HCT116 (cell line): ENCODE measurements at regions not wholly inside any gene's neighbourhood (a gene's known extent, or its start where the extent isn't known, plus 50 kb on each side); places are given as distances from the start of the nearest gene placed in this dataset.

Experiments used
- ATAC-seq: fragments of 200-7000 bp; cut with Tn5 transposase; 2 replicates; pipeline ENCODE4 v1.9.1; 2020; ENCODE audit warnings: mild to moderate bottlenecking, moderate library complexity
- BruUV-seq: library from RNA; stranded (reverse); fragments of 400-500 nt; replicated peaks from 2 replicates; lab custom pipeline; 2021; lab: Mats Ljungman, UMichigan
- CTCF ChIA-PET: fragments of 300-600 bp; sonication (Branson Sonifier 250); formaldehyde crosslinking; loops from one replicate; lab custom pipeline; 2021; ENCODE audit warnings: antibody characterized with exemption; lab: Charles Lee
- POLR2A ChIA-PET: fragments of 300-600, 350-600 bp; sonication (Branson Sonifier 250); formaldehyde crosslinking; loops from one replicate; lab custom pipeline; 2021; ENCODE audit warnings: antibody characterized with exemption; lab: Charles Lee
- RAD21 ChIA-PET, 2 experiments: fragments of 300-600 bp; sonication (Branson Sonifier 250); formaldehyde crosslinking; loops; one replicate each; lab custom pipeline; 2023; ENCODE audit warnings: low total read pairs in 2 of 2; ENCODE audit not compliant: uncharacterized antibody in 2 of 2, unreplicated experiment in 2 of 2, low non-redundant PET in 1 of 2; lab: Charles Lee
- DNase-seq: peaks from one replicate; pipeline ENCODE4 v3.0.0-alpha.2; 2010; ENCODE audit warnings: low read depth, low spot score
- H2AFZ ChIP-seq: fragments of 200-600 bp; shearing (Covaris generic), sonication (generic); 2 replicates; pipeline ENCODE4 v1.6.1; 2017; ENCODE audit warnings: low read depth, mixed run types, mixed read lengths, antibody characterized with exemption, low read length; ENCODE audit not compliant: poor library complexity, severe bottlenecking
- H3K27ac ChIP-seq: 2 replicates; pipeline ENCODE4 v1.5.1; 2012; ENCODE audit warnings: low read depth, low read length
- H3K27me3 ChIP-seq: fragments of 200-600 bp; sonication (generic); 2 replicates; pipeline ENCODE4 v1.6.1; 2016; ENCODE audit warnings: mixed run types, low read length, mixed read lengths; ENCODE audit not compliant: insufficient read depth
- H3K36me3 ChIP-seq, 2 experiments: fragments of 200-500 bp in 1 of 2; fragments of 200-600 bp in 1 of 2; sonication (Bioruptor generic) in 1 of 2; sonication (generic) in 1 of 2; 2 replicates each; pipeline versions ENCODE4 v1.5.1 to v1.6.1; 2014 to 2016; ENCODE audit warnings: low read length in 2 of 2, inconsistent platforms in 1 of 2, mixed read lengths in 1 of 2, mixed run types in 1 of 2; ENCODE audit not compliant: insufficient read depth in 2 of 2, control insufficient read depth in 1 of 2
- H3K4me1 ChIP-seq, 2 experiments: fragments of 200-600 bp in 1 of 2; sonication (generic) in 1 of 2; 2 replicates each; pipeline versions ENCODE4 v1.5.1 to v1.6.1; 2012 to 2017; ENCODE audit warnings: low read length in 2 of 2, inconsistent platforms in 1 of 2, mild to moderate bottlenecking in 1 of 2, mixed read lengths in 1 of 2, mixed run types in 1 of 2, moderate library complexity in 1 of 2; ENCODE audit not compliant: insufficient read depth in 2 of 2, control insufficient read depth in 1 of 2
- H3K4me2 ChIP-seq: fragments of 200-600 bp; sonication (generic); 2 replicates; pipeline ENCODE4 v1.6.1; 2017; ENCODE audit warnings: mixed run types, low read length, mixed read lengths
- H3K4me3 ChIP-seq, 2 experiments: fragments of 200-600 bp in 1 of 2; sonication (generic) in 1 of 2; replicated peaks in 1 of 2; 2 replicates each; pipeline ENCODE4 v1.5.1; 2011 to 2016; ENCODE audit warnings: low read length in 2 of 2, control low read depth in 1 of 2, low read depth in 1 of 2, mild to moderate bottlenecking in 1 of 2, mixed read lengths in 1 of 2, mixed run types in 1 of 2
- H3K79me2 ChIP-seq: fragments of 200-600 bp; sonication (generic); 2 replicates; pipeline ENCODE4 v1.6.1; 2017; ENCODE audit warnings: mild to moderate bottlenecking, mixed run types, low read length, moderate library complexity, mixed read lengths; ENCODE audit not compliant: insufficient read depth
- H3K9ac ChIP-seq: fragments of 200-600 bp; sonication (generic); 2 replicates; pipeline ENCODE4 v1.6.1; 2016; ENCODE audit warnings: low read length, mixed read lengths
- H3K9me2 ChIP-seq: fragments of 200-600 bp; sonication (generic), shearing (Covaris generic); 2 replicates; pipeline ENCODE4 v1.6.1; 2017; ENCODE audit warnings: mixed run types, mild to moderate bottlenecking, moderate library complexity; ENCODE audit not compliant: insufficient read depth
- H3K9me3 ChIP-seq, 2 experiments: fragments of 200-500 bp in 1 of 2; fragments of 200-600 bp in 1 of 2; sonication (Bioruptor generic) in 1 of 2; sonication (generic) in 1 of 2; 2 replicates each; pipeline ENCODE4 v1.6.1; 2014 to 2017; ENCODE audit warnings: low read length in 2 of 2, mixed read lengths in 2 of 2, inconsistent platforms in 1 of 2, low read depth in 1 of 2, mild to moderate bottlenecking in 1 of 2, mixed run types in 1 of 2, moderate library complexity in 1 of 2; ENCODE audit not compliant: control insufficient read depth in 1 of 2, insufficient read depth in 1 of 2
- H4K20me1 ChIP-seq: fragments of 200-600 bp; sonication (generic), shearing (Covaris generic); 2 replicates; pipeline ENCODE4 v1.6.1; 2017; ENCODE audit warnings: mixed run types, mild to moderate bottlenecking, moderate library complexity; ENCODE audit not compliant: insufficient read depth
- ATF3 ChIP-seq: IDR thresholded peaks from 2 replicates; pipeline ENCODE4 v1.6.1; 2012
- CBX3 ChIP-seq: IDR thresholded peaks from 2 replicates; pipeline ENCODE4 v1.6.1; 2012; ENCODE audit warnings: low read depth
- CEBPB ChIP-seq: IDR thresholded peaks from 2 replicates; pipeline ENCODE4 v1.6.1; 2012; ENCODE audit warnings: low read depth
- EGR1 ChIP-seq: IDR thresholded peaks from 2 replicates; pipeline ENCODE4 v1.6.1; 2012; ENCODE audit warnings: low read depth
- ELF1 ChIP-seq: IDR thresholded peaks from 2 replicates; pipeline ENCODE4 v1.6.1; 2012; ENCODE audit warnings: low read depth, borderline replicate concordance
- EZH2phosphoT487 ChIP-seq: fragments of 200-600 bp; IDR thresholded peaks from 2 replicates; pipeline ENCODE4 v1.6.1; 2018; ENCODE audit warnings: antibody characterized with exemption, borderline replicate concordance
- FOSL1 ChIP-seq: IDR thresholded peaks from 2 replicates; pipeline ENCODE4 v1.6.1; 2012; ENCODE audit warnings: low read depth
- JUND ChIP-seq: IDR thresholded peaks from 2 replicates; pipeline ENCODE4 v1.6.1; 2012
- POLR2A ChIP-seq: IDR thresholded peaks from 2 replicates; pipeline ENCODE4 v1.7.0; 2011; ENCODE audit warnings: borderline replicate concordance; ENCODE audit not compliant: insufficient read depth, insufficient read length; ENCODE audit errors: extremely low read depth
- RAD21 ChIP-seq: IDR thresholded peaks from 2 replicates; pipeline ENCODE4 v1.6.1; 2012; ENCODE audit warnings: low read depth, mild to moderate bottlenecking
- SIN3A ChIP-seq: IDR thresholded peaks from 2 replicates; pipeline ENCODE4 v1.6.1; 2012; ENCODE audit warnings: low read depth
- SP1 ChIP-seq: IDR thresholded peaks from 2 replicates; pipeline ENCODE4 v1.6.1; 2012; ENCODE audit warnings: low read depth
- SRF ChIP-seq: IDR thresholded peaks from 2 replicates; pipeline ENCODE4 v1.6.1; 2012; ENCODE audit warnings: low read depth
- TCF7L2 ChIP-seq: IDR thresholded peaks from 2 replicates; pipeline ENCODE4 v1.7.0; 2011; ENCODE audit warnings: borderline replicate concordance, inconsistent platforms; ENCODE audit not compliant: insufficient read depth, insufficient read length; ENCODE audit errors: extremely low read depth
- YY1 ChIP-seq: IDR thresholded peaks from 2 replicates; pipeline ENCODE4 v1.6.1; 2011; ENCODE audit warnings: low read length, low read depth, moderate library complexity, mild to moderate bottlenecking; ENCODE audit not compliant: insufficient replicate concordance; ENCODE audit errors: extremely low read depth
- ZBTB33 ChIP-seq: IDR thresholded peaks from 2 replicates; pipeline ENCODE4 v1.6.1; 2011; ENCODE audit warnings: mild to moderate bottlenecking, low read length, moderate library complexity; ENCODE audit not compliant: insufficient replicate concordance; ENCODE audit errors: extremely low read depth
- ZFX ChIP-seq: fragments of 450-650 bp; IDR thresholded peaks from 2 replicates; pipeline ENCODE4 v1.6.1; 2017
- ZNF274 ChIP-seq: fragments of 200-500 bp; sonication (Bioruptor generic); IDR thresholded peaks from 2 replicates; pipeline ENCODE4 v1.6.1; 2014; ENCODE audit warnings: mild to moderate bottlenecking, low read depth, low read length, inconsistent platforms
- intact Hi-C: fragments of 100-400 bp; cut with micrococcal nuclease; formaldehyde crosslinking; loops from 2 replicates; pipeline ENCODE4 v1.10.0; 2022
- TF ChIP-seq, protein P1 (sequence below): IDR thresholded peaks from 2 replicates; pipeline ENCODE4 v1.6.1; 2012
- TF ChIP-seq, protein P2 (sequence below), 3 experiments: fragments of 200-600 bp in 1 of 3; sonication (generic) in 1 of 3; IDR thresholded peaks in 2 of 3; conservative IDR thresholded peaks in 1 of 3; 2 replicates each; pipeline ENCODE4 v1.5.1; 2012 to 2017; ENCODE audit warnings: low read depth in 2 of 3, low read length in 2 of 3, antibody characterized with exemption in 1 of 3, borderline replicate concordance in 1 of 3, control low read depth in 1 of 3, mild to moderate bottlenecking in 1 of 3, mixed read lengths in 1 of 3, mixed run types in 1 of 3, moderate library complexity in 1 of 3; ENCODE audit not compliant: insufficient read depth in 1 of 3

- BruUV-seq: no TSS peak
- no peak overlapping the region for H3K4me2 ChIP-seq
- H3K36me3 ChIP-seq: no peaks in the 10 kb centered on the region
- no peak overlapping the region for H2AFZ ChIP-seq
- H3K27ac ChIP-seq: no peak overlapping the region
- ATAC-seq: no peak
- POLR2A ChIA-PET: no interaction called here
- no peaks in the 10 kb centered on the region for H3K9me3 ChIP-seq
- H3K27me3 ChIP-seq: peaks cover 2% of the 10 kb centered on the region; the same call in 1 of the 2 replicates
- H3K79me2 ChIP-seq: no peaks in the 10 kb centered on the region
- DNase-seq: no peak
- no peak overlapping the region for H3K4me3 ChIP-seq
- RAD21 ChIA-PET: no interaction called here
- intact Hi-C loops: no loop called here
- H4K20me1 ChIP-seq: no peaks in the 10 kb centered on the region
- no peaks in the 10 kb centered on the region for H3K4me1 ChIP-seq
- H3K9ac ChIP-seq: no peak overlapping the region
- CTCF ChIA-PET: no interaction called here
- no peaks in the 10 kb centered on the region for H3K9me2 ChIP-seq
- TF ChIP-seq EGR1 (no peak), ELF1 (no peak), JUND (no peak), ZFX (no peak), POLR2A (no peak), EZH2phosphoT487 (no peak), SP1 (no peak), SIN3A (no peak), ATF3 (no peak), TCF7L2 (no peak), RAD21 (no peak), CEBPB (no peak), FOSL1 (no peak), YY1 (no peak), CBX3 (no peak), ZBTB33 (no peak), SRF (no peak), ZNF274 (no peak)
- TF ChIP-seq, protein P1, sequence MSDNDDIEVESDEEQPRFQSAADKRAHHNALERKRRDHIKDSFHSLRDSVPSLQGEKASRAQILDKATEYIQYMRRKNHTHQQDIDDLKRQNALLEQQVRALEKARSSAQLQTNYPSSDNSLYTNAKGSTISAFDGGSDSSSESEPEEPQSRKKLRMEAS: no peak
- TF ChIP-seq, protein P2, sequence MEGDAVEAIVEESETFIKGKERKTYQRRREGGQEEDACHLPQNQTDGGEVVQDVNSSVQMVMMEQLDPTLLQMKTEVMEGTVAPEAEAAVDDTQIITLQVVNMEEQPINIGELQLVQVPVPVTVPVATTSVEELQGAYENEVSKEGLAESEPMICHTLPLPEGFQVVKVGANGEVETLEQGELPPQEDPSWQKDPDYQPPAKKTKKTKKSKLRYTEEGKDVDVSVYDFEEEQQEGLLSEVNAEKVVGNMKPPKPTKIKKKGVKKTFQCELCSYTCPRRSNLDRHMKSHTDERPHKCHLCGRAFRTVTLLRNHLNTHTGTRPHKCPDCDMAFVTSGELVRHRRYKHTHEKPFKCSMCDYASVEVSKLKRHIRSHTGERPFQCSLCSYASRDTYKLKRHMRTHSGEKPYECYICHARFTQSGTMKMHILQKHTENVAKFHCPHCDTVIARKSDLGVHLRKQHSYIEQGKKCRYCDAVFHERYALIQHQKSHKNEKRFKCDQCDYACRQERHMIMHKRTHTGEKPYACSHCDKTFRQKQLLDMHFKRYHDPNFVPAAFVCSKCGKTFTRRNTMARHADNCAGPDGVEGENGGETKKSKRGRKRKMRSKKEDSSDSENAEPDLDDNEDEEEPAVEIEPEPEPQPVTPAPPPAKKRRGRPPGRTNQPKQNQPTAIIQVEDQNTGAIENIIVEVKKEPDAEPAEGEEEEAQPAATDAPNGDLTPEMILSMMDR (IDR thresholded peaks at IDR 0.05 in 2 of 3, conservative IDR thresholded peaks at IDR 0.05 in 1 of 3; ENCODE audit: borderline replicate concordance in 1 of 3, insufficient read depth in 1 of 3, low read depth in 2 of 3, low read length in 2 of 3): no peak
Measured at GRCh38 chr4:71222661-71223060, 116.2 kb upstream of the SLC4A4 start.
